SK-N-SH (cell line): ENCODE measurements at regions not wholly inside any gene's neighbourhood (a gene's known extent, or its start where the extent isn't known, plus 50 kb on each side); places are given as distances from the start of the nearest gene placed in this dataset.

Experiments
- EP300 ChIP-seq, 2 experiments: IDR thresholded peaks; 2 replicates each; pipeline versions ENCODE4 v1.4.0 to v1.6.1; 2012; ENCODE audit warnings: borderline replicate concordance in 1 of 2, low read depth in 1 of 2, low read length in 1 of 2
- EZH2phosphoT487 ChIP-seq: fragments of 200-600 bp; sonication (generic); IDR thresholded peaks from 2 replicates; pipeline ENCODE4 v1.6.1; 2017; ENCODE audit warnings: low read depth, mixed run types, mild to moderate bottlenecking, antibody characterized with exemption, moderate library complexity, borderline replicate concordance
- MAX ChIP-seq: IDR thresholded peaks from 2 replicates; pipeline ENCODE4 v1.4.0; 2012; ENCODE audit warnings: low read depth
- MXI1 ChIP-seq: IDR thresholded peaks from 2 replicates; pipeline ENCODE4 v1.6.1; 2012; ENCODE audit warnings: mild to moderate bottlenecking, low read depth, low read length, improper control_type of control experiment
- POLR2AphosphoS5 ChIP-seq: IDR thresholded peaks from 2 replicates; pipeline ENCODE4 v1.6.1; 2012; ENCODE audit warnings: low read depth, low read length
- RAD21 ChIP-seq: IDR thresholded peaks from 2 replicates; pipeline ENCODE4 v1.6.1; 2012; ENCODE audit warnings: mild to moderate bottlenecking, low read length
- RCOR1 ChIP-seq: fragments of 150-350 bp; IDR thresholded peaks from 2 replicates; pipeline ENCODE4 v1.6.1; 2017; ENCODE audit warnings: antibody characterized with exemption, low read length
- REST ChIP-seq: IDR thresholded peaks from 2 replicates; pipeline ENCODE4 v1.6.1; 2012; ENCODE audit warnings: mild to moderate bottlenecking, low read depth, low read length, moderate library complexity
- SMC3 ChIP-seq: IDR thresholded peaks from 2 replicates; pipeline ENCODE4 v1.6.1; 2012; ENCODE audit warnings: low read depth, low read length, improper control_type of control experiment
- TCF12 ChIP-seq: IDR thresholded peaks from 2 replicates; pipeline ENCODE4 v1.4.0; 2012
- TEAD4 ChIP-seq: IDR thresholded peaks from 2 replicates; pipeline ENCODE4 v1.4.0; 2012; ENCODE audit warnings: mild to moderate bottlenecking, borderline replicate concordance; ENCODE audit not compliant: insufficient read depth
- TF ChIP-seq, protein P1 (sequence below): fragments of 200-600 bp; sonication (generic); IDR thresholded peaks from 2 replicates; pipeline ENCODE4 v1.6.1; 2017; ENCODE audit warnings: antibody characterized with exemption, mild to moderate bottlenecking, moderate library complexity
- TF ChIP-seq, protein P2 (sequence below): fragments of 150-350 bp; IDR thresholded peaks from 2 replicates; pipeline ENCODE4 v1.6.1; 2017; ENCODE audit warnings: antibody characterized with exemption, low read length, low read depth, borderline replicate concordance

GRCh38 chr12:107394693-107395092 is 290.9 kb upstream of the PWP1 start:
- TF ChIP-seq MXI1: no peak
- no peak for TF ChIP-seq TCF12
- TF ChIP-seq, protein P1, sequence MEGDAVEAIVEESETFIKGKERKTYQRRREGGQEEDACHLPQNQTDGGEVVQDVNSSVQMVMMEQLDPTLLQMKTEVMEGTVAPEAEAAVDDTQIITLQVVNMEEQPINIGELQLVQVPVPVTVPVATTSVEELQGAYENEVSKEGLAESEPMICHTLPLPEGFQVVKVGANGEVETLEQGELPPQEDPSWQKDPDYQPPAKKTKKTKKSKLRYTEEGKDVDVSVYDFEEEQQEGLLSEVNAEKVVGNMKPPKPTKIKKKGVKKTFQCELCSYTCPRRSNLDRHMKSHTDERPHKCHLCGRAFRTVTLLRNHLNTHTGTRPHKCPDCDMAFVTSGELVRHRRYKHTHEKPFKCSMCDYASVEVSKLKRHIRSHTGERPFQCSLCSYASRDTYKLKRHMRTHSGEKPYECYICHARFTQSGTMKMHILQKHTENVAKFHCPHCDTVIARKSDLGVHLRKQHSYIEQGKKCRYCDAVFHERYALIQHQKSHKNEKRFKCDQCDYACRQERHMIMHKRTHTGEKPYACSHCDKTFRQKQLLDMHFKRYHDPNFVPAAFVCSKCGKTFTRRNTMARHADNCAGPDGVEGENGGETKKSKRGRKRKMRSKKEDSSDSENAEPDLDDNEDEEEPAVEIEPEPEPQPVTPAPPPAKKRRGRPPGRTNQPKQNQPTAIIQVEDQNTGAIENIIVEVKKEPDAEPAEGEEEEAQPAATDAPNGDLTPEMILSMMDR: no peak
- TF ChIP-seq TEAD4: no peak
- no peak for TF ChIP-seq EZH2phosphoT487
- no peak for TF ChIP-seq RAD21
- TF ChIP-seq, protein P2, sequence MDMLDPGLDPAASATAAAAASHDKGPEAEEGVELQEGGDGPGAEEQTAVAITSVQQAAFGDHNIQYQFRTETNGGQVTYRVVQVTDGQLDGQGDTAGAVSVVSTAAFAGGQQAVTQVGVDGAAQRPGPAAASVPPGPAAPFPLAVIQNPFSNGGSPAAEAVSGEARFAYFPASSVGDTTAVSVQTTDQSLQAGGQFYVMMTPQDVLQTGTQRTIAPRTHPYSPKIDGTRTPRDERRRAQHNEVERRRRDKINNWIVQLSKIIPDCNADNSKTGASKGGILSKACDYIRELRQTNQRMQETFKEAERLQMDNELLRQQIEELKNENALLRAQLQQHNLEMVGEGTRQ: no peak
- TF ChIP-seq RCOR1: no peak
- no peak for TF ChIP-seq EP300 (IDR thresholded peaks at IDR 0.05; ENCODE audit: borderline replicate concordance in 1 of 2, low read depth in 1 of 2, low read length in 1 of 2)
- no peak for TF ChIP-seq POLR2AphosphoS5
- no peak for TF ChIP-seq REST
- no peak for TF ChIP-seq SMC3
- no peak for TF ChIP-seq MAX
